ENCODE measurements at regions not wholly inside any gene's neighbourhood (a gene's known extent, or its start where the extent isn't known, plus 50 kb on each side); places are given as distances from the start of the nearest gene placed in this dataset.
"Not testable (repeated sequence)": the region's sequence is repeated elsewhere in the genome, so short reads cannot be mapped to it uniquely, and the experiment has no call there.

DNA sequence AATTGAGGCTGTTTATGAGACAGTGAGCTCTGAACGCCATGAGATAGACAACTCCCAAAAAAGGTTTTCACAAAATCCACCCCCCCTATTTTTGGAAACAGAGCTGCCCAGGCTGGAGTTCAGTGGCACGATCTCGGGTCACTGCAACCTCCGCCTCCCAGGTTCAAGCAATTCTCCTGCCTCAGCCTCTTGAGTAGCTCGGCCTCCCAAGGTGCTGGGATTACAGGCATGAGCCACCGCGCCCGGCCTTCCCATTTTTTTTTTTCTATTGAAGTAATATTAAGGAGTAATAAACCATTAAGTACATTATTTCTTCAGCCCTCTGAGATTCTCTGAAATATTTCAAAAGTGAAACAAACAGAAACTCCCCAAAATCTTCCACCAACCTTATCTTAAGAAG lies 252.8 kb upstream of the NETO1 start:
- no peak overlapping the region for H3K4me3 ChIP-seq (ENCODE audit: low read depth, poor library complexity, severe bottlenecking)
- TF ChIP-seq POLR2A (IDR thresholded peaks at IDR 0.05) (no peak), CTCF (IDR thresholded peaks at IDR 0.05) (no peak)
- intact Hi-C loops (cut with DNase I; ENCODE audit: low total_unique reads) = no loop called here
- WGBS, 2 donors = 89 to 91% methylated on average over 8 of the region's 8 CpGs
- DNase-seq (ENCODE audit: low spot score in 2 of 2) = no peak

DNA sequence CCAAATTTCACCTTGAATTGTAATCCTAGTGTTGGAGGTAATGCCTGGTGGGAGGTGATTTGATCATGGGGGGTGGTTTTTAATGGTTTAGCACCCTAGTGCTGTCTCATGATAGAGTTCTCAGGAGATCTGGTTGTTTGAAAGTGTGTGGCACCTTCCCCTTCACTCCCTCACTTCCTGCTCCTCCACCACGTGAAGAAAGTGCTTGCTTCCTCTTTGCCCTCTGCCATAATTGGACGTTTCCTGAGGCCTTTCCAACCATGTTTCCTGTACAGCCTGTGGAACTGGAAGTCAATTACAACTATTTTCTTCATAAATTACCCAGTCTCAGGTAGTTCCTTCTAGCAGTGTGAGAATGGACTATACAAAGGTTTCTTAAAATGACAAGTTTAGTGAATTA lies 251.8 kb upstream of the NETO1 start:
- 33% methylated on average over 2 of the region's 2 CpGs for WGBS, 2 donors
- TF ChIP-seq CTCF (IDR thresholded peaks at IDR 0.05) (no peak), POLR2A (IDR thresholded peaks at IDR 0.05) (no peak)
- intact Hi-C loops (cut with DNase I; ENCODE audit: low total_unique reads) = no loop called here
- no peak overlapping the region for H3K4me3 ChIP-seq (ENCODE audit: low read depth, poor library complexity, severe bottlenecking)
- DNase-seq (ENCODE audit: low spot score in 2 of 2) = no peak

GRCh38 chr18:73118121-73118816 lies 250.5 kb upstream of the NETO1 start:
- DNase-seq (ENCODE audit: low spot score in 2 of 2) = no peak
- H3K4me3 ChIP-seq (ENCODE audit: low read depth, poor library complexity, severe bottlenecking) = no peak overlapping the region
- intact Hi-C loops (cut with DNase I; ENCODE audit: low total_unique reads) = no loop called here
- 78 to 79% methylated on average over 3 of the region's 3 CpGs for WGBS, 2 donors
- TF ChIP-seq CTCF (IDR thresholded peaks at IDR 0.05) (no peak), POLR2A (IDR thresholded peaks at IDR 0.05) (no peak)

GRCh38 chr18:73110307-73110706 lies 242.5 kb upstream of the NETO1 start:
- WGBS, 2 donors = 76 to 82% methylated on average over 3 of the region's 3 CpGs
- H3K4me3 ChIP-seq (ENCODE audit: low read depth, poor library complexity, severe bottlenecking) = no peak overlapping the region
- no peak for DNase-seq (ENCODE audit: low spot score in 2 of 2)
- TF ChIP-seq CTCF (IDR thresholded peaks at IDR 0.05) = no peak
- TF ChIP-seq POLR2A (IDR thresholded peaks at IDR 0.05) = no peak
- intact Hi-C loops (cut with DNase I; ENCODE audit: low total_unique reads) = no loop called here

DNA sequence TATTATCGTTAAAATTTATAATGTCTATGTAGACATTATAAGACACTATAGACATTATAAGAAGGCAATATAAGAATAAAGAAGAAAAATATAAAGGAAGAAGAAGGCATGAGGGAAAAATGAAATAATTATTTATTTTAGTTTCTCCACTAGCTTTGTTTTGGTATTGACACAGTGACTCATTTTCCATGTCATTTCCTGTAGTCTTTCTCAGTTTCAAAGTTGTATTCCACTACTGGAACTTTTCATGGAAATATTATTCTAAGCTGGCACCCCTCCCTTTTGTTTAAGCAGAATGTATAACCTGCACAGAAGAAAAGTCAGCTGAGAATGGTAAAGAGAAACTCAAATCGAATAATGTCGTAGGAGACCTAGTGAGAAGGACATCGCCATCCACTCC lies 234.2 kb upstream of the NETO1 start:
- DNase-seq (ENCODE audit: low spot score in 2 of 2) = no peak
- H3K4me3 ChIP-seq (ENCODE audit: low read depth, poor library complexity, severe bottlenecking) = no peak overlapping the region
- WGBS, 2 donors = 92 to 96% methylated on average over 4 of the region's 4 CpGs
- intact Hi-C loops (cut with DNase I; ENCODE audit: low total_unique reads) = no loop called here
- TF ChIP-seq POLR2A (IDR thresholded peaks at IDR 0.05) = no peak
- TF ChIP-seq CTCF (IDR thresholded peaks at IDR 0.05) = no peak

- 75 to 84% methylated on average over 6 of the region's 6 CpGs for WGBS, 2 donors
- intact Hi-C loops (cut with DNase I; ENCODE audit: low total_unique reads); DNase-seq (ENCODE audit: low spot score in 2 of 2); H3K4me3 ChIP-seq (ENCODE audit: low read depth, poor library complexity, severe bottlenecking): not testable (repeated sequence)
These were observed 233.7 kb upstream of the NETO1 start for GRCh38 chr18:73101491-73101890.
